ENCODE measurements at regions not wholly inside any gene's neighbourhood (a gene's known extent, or its start where the extent isn't known, plus 50 kb on each side); places are given as distances from the start of the nearest gene placed in this dataset.
"Not testable (repeated sequence)": the region's sequence is repeated elsewhere in the genome, so short reads cannot be mapped to it uniquely, and the experiment has no call there.

- peak in 1 of 2 donors; percentile 28 for DNase-seq
Measured at GRCh38 chr5:81825237-81825636, 74.3 kb upstream of the SSBP2 start.

- DNase-seq = not testable (repeated sequence)
Measured at GRCh38 chr5:81823736-81824135, 72.8 kb upstream of the SSBP2 start.

- DNase-seq = no peak
Measured at GRCh38 chr5:81820863-81821262, 70.0 kb upstream of the SSBP2 start.

- no peak for DNase-seq
Measured at GRCh38 chr5:81820318-81820636, 69.4 kb upstream of the SSBP2 start.

- DNase-seq = peak in 1 of 2 donors; percentile 59
Measured at GRCh38 chr5:81819556-81820317, 68.8 kb upstream of the SSBP2 start.

DNA sequence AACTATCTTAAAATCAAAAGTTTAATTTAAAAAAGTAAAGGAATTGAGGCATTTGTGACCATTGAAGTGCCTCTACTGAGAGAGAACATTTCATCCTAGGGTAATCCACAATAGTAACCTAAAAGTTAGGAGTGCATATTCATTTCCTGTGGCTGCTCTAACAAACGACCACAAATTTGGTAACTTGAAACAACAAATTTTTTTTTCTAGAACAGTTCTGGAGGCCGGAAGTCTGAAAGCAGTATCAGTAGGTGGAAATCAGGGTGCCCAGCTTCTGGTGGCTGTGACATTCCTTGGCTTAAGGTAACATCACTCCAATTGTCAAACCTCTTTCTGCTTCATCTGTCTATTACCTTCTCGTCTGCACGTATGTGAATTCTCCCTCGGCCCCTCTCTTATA is 67.1 kb upstream of the SSBP2 start:
- DNase-seq = peak in 1 of 2 donors; percentile 87

GRCh38 chr5:81817086-81817485 is 66.2 kb upstream of the SSBP2 start:
- DNase-seq = no peak

- DNase-seq = no peak
Measured at GRCh38 chr5:81815321-81815720, 64.4 kb upstream of the SSBP2 start.

DNA sequence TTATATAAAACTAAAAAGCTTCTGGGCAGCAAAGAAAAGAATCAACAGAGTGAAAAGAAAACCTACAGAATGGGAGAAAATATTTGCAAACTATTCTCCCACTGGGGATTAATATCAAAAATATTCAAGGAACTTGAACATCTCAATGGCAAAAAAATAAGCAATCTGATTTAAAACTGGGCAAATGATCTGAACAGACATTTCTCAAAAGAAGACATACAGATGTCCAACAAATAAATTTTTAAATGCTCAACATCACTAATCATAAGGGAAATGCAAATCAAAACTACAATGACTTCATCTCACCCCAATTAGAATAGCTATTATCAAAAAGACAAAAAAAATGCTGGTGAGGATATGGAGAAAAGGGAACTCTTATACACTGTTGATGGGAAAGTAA is 57.2 kb upstream of the SSBP2 start:
- DNase-seq = no peak

GRCh38 chr5:81805086-81805485 is 54.2 kb upstream of the SSBP2 start:
- no peak for DNase-seq

- DNase-seq = no peak
Measured at GRCh38 chr5:81803812-81804211, 52.9 kb upstream of the SSBP2 start.

DNA sequence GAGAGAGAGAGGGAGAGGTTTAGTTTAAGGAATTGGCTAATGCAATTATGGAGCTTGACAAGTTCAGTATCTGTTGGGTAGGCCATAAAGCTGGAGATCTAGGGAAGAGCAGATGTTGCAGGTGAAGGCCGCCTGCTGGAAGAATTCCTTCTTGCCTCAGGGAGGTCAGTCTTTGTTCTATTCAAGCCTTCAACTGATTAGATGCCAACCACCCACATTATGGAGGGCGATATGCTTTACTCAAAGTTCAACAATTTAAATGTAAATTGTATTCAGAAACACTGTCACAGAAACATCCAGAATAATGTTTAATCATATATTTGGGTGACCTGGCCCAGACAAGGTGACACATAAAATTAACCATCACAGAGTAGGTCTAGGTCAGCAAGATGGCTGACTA is 51.7 kb upstream of the SSBP2 start:
- DNase-seq = no peak

DNA sequence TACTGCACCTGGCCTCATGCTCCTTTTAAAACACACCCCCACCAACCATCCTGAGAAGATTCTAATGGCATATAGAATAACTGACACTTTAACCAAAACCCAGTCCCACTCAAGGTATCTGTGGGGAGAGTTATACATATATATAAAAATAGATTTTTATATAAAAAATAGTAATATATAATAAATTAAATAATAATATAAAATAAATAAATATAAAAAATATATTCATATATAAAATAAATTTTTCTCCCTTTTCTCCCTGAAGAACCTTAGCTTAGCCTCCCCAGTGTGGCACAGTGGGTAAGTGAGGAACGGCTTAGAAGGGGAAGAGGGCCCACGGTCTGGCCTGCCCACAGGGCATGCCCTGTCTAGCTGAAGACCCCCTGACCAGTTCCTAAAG is 51.1 kb upstream of the SSBP2 start:
- no peak for DNase-seq

DNA sequence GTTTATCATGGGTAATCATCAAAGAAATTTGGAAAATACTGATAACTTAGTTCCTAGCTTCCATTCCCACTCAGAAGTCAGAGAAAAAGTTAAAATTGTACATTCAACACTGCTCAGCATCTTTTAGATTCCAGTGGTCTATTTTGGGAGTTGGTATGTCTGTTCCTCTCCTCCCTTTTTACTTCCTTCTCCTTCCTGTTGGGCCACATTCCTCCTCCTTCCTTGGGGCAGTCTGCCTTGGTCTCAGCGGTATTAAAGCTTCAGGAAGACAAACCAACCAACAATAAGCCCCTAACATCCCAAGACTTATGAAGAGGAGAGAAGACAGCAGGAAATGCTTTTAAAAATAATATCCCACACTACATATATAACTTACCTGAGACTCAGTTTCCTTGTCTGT is 49.9 kb upstream of the SSBP2 start:
- DNase-seq = no peak
